Fibroblast of pulmonary artery (primary cell): ENCODE measurements at regions not wholly inside any gene's neighbourhood (a gene's known extent, or its start where the extent isn't known, plus 50 kb on each side); places are given as distances from the start of the nearest gene placed in this dataset.

Experiments
- DNase-seq: peaks from one replicate; pipeline ENCODE4 v3.0.0-alpha.2; 2010; ENCODE audit warnings: low read depth
- H3K4me3 ChIP-seq: replicated peaks from 2 replicates; pipeline ENCODE4 v1.5.1; 2011; ENCODE audit warnings: low read depth, mild to moderate bottlenecking, control low read depth, low read length, moderate library complexity
- TF ChIP-seq, protein P1 (sequence below): IDR thresholded peaks from 2 replicates; pipeline ENCODE4 v1.5.1; 2011; ENCODE audit warnings: mild to moderate bottlenecking, control low read depth, low read length, inconsistent platforms; ENCODE audit errors: missing control alignments

DNA sequence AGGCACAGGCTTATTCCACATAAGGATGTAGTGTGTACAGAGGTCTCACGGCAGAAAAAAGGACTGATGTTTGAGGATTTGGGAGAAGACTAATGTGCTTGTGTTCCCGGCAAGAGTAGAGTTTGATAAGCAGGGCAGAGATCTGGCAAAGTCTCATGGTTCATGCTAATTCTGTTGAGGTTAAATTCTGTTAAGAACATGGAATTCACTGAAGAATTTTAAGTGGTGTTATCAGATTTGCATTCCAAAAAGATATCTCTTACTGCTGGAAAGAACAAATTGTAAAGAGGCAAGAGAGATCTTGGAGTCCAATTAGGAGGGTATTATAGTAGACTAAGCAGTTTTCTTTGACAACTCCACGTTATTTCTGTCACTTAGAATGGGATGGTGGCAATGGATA is 348.3 kb downstream of the TDRD3 start:
- no peak for DNase-seq
- no peak overlapping the region for H3K4me3 ChIP-seq
- TF ChIP-seq, protein P1, sequence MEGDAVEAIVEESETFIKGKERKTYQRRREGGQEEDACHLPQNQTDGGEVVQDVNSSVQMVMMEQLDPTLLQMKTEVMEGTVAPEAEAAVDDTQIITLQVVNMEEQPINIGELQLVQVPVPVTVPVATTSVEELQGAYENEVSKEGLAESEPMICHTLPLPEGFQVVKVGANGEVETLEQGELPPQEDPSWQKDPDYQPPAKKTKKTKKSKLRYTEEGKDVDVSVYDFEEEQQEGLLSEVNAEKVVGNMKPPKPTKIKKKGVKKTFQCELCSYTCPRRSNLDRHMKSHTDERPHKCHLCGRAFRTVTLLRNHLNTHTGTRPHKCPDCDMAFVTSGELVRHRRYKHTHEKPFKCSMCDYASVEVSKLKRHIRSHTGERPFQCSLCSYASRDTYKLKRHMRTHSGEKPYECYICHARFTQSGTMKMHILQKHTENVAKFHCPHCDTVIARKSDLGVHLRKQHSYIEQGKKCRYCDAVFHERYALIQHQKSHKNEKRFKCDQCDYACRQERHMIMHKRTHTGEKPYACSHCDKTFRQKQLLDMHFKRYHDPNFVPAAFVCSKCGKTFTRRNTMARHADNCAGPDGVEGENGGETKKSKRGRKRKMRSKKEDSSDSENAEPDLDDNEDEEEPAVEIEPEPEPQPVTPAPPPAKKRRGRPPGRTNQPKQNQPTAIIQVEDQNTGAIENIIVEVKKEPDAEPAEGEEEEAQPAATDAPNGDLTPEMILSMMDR: no peak

DNA sequence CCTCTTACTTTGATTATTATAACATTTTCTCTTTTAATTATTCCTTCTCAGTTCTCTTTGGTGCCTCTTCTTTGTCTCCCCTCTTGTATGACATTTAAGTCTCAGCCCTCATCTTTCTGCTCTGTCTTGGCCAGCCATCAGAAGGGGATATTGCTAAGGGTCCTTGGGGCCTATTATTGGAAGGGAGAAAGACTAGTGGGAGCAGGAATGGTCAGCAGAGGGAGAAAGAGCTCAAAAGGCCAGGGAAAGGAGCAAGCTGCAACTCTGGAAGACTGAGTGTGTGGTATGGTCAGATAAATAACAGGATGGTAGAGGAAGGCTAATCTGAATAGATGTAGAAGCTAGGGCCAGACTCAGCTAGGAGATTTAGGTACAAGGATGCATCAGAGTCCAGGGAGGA is 336.9 kb downstream of the TDRD3 start:
- DNase-seq: no peak
- no peak overlapping the region for H3K4me3 ChIP-seq
- TF ChIP-seq, protein P1: no peak

DNA sequence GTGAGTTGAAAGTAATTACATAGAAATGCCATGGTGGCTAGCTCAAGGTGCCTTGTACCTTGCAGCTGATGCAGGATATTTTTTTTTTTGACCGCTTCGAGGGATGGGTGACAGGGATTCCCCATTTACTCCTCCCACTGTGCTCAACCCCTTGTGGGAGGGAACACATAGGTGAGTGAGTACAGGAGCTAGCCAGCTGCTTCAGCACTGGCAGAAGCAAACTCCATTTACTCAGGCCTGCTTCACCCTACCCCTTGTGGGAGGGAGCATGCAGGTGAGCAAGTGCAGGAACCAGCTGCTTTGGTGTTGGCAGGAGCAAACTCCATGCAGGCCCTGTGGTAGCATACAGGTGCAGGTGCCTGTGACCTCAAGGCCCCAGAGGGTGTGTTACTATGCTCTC is 330.1 kb downstream of the TDRD3 start:
- TF ChIP-seq, protein P1: no peak
- no peak for DNase-seq
- H3K4me3 ChIP-seq: no peak overlapping the region

DNA sequence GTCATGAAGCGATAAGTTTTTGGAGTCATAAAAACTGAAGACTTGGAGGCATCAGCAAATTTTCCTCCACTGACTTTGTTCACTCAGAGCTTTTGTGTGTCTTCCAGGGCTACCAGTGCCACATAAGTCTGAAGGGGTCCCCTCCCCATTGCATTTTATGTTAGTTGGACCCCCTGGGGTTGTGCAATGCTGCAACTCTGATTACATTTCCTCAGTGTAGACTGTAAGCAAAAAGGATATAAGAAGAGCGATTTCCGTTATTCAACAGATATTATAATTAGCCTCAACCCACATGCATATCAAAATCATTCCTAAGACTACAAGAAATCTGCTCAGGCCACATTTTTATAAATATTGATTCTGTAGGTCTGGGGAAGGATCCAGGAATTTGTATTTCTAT is 324.0 kb downstream of the TDRD3 start:
- no peak overlapping the region for H3K4me3 ChIP-seq
- DNase-seq: no peak
- TF ChIP-seq, protein P1: no peak

DNA sequence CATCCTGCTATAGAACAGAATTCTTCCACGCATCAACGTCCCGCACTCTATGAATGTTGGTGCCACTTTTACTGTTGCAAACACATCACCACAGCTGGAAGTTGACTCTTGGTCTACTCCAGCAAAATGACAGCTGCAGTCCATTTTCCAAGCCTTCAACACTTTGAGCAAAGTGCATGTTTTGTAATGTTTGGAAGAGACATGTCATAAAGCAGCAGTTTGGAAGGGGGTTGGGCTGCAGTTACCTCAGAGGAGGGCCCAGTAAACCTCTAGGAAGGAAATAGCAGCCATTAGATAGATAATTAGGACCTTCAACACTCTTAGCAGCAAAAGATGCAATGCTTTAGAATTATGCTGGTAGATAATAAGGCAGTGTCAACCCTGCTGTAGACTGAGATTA is 323.6 kb downstream of the TDRD3 start:
- no peak for DNase-seq
- TF ChIP-seq, protein P1: no peak
- no peak overlapping the region for H3K4me3 ChIP-seq

DNA sequence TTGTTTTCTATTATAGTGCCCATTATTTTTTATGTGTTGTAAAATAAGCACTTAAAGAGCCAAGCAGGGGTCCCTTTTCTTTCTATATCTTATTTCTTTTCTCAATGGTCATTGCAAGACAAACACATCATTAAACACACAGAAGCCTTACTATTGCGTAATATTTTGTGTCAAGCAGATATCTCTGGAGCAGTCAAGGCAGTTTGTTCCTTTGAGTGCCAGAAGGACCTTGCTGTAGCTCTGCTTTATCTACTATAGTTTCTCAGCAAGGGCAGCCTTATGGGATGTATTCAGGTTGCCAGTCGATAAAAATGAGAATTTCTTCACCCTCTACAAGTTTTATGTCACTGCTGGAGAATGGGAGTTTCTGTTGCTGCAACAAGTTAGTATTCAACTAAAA is 319.3 kb downstream of the TDRD3 start:
- TF ChIP-seq, protein P1: no peak
- DNase-seq: no peak
- H3K4me3 ChIP-seq: no peak overlapping the region

DNA sequence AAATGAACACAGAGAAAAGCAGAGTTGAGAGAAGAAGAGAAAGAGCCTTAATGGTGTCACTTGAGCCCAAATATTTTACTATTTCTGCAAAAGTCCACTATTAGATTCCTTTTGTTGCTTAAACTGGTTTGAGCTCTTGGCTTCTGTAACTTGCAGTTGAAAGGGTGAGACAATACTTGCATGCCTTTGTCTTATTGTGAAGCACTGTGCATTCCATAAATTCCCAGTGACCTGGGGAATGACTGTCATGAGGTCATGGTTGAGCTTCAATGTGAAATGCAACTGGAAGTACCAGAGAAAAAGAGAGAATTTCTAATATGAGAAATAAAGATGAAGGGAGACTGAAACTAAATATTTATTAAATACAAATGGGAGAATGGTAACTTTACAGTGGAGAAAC is 310.9 kb downstream of the TDRD3 start:
- TF ChIP-seq, protein P1: no peak
- no peak overlapping the region for H3K4me3 ChIP-seq
- DNase-seq: no peak
